Nephron (organoid): ENCODE measurements at regions not wholly inside any gene's neighbourhood (a gene's known extent, or its start where the extent isn't known, plus 50 kb on each side); places are given as distances from the start of the nearest gene placed in this dataset.

Experiments used
- H3K27ac Mint-ChIP-seq, 3 experiments: 2 replicates each; pipeline ENCODE4 v1.8.0; 2020; ENCODE audit warnings: mixed read lengths in 3 of 3, mild to moderate bottlenecking in 2 of 3, moderate library complexity in 1 of 3
- H3K27me3 Mint-ChIP-seq: 2 replicates; pipeline ENCODE4 v1.8.0; 2021; ENCODE audit warnings: low read depth, mild to moderate bottlenecking, moderate library complexity, mixed read lengths
- H3K36me3 Mint-ChIP-seq: 2 replicates; pipeline ENCODE4 v1.8.0; 2020; ENCODE audit warnings: low read depth, mixed read lengths
- H3K4me1 Mint-ChIP-seq: 2 replicates; pipeline ENCODE4 v1.8.0; 2020; ENCODE audit warnings: mixed read lengths
- H3K4me3 Mint-ChIP-seq, 3 experiments: 2 replicates each; pipeline ENCODE4 v1.8.0; 2020; ENCODE audit warnings: mild to moderate bottlenecking in 3 of 3, mixed read lengths in 3 of 3, moderate library complexity in 2 of 3
- H3K9me3 Mint-ChIP-seq: 2 replicates; pipeline ENCODE4 v1.8.0; 2020; ENCODE audit warnings: mixed read lengths
- TF ChIP-seq, protein P1 (sequence below), 3 experiments: fragments of 200-600 bp; sonication (generic); IDR thresholded peaks; one replicate each; pipeline ENCODE4 v1.5.0; 2021; ENCODE audit warnings: antibody characterized with exemption in 3 of 3; ENCODE audit not compliant: unreplicated experiment in 3 of 3

DNA sequence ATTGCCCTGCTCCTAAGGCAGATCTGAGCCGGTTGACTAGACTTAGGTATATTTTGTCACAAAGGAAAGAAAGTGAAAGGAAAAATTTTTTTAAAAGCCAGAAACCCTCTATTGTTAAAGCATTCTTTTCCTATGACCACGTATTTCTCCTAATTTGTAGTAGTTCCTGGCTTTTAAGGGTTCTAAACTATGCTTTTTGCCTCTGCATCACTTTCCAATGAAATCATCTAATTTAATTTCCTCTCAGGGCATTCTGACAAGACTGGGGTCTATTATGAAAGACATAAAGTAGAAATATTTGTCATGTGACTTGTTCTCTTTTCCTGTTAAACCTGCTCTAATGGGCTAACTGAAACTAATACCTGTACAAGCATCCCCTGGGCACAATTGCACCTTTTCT lies 233.0 kb upstream of the PRR20A start:
- H3K9me3 Mint-ChIP-seq: no peaks in the 10 kb centered on the region
- TF ChIP-seq, protein P1, sequence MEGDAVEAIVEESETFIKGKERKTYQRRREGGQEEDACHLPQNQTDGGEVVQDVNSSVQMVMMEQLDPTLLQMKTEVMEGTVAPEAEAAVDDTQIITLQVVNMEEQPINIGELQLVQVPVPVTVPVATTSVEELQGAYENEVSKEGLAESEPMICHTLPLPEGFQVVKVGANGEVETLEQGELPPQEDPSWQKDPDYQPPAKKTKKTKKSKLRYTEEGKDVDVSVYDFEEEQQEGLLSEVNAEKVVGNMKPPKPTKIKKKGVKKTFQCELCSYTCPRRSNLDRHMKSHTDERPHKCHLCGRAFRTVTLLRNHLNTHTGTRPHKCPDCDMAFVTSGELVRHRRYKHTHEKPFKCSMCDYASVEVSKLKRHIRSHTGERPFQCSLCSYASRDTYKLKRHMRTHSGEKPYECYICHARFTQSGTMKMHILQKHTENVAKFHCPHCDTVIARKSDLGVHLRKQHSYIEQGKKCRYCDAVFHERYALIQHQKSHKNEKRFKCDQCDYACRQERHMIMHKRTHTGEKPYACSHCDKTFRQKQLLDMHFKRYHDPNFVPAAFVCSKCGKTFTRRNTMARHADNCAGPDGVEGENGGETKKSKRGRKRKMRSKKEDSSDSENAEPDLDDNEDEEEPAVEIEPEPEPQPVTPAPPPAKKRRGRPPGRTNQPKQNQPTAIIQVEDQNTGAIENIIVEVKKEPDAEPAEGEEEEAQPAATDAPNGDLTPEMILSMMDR (IDR thresholded peaks at IDR 0.05; ENCODE audit: unreplicated experiment in 3 of 3): no peak
- peak overlapping the region in 2 of 3 experiments; percentile 3 for H3K27ac Mint-ChIP-seq
- no peaks in the 10 kb centered on the region for H3K36me3 Mint-ChIP-seq
- H3K27me3 Mint-ChIP-seq: no peaks in the 10 kb centered on the region
- H3K4me3 Mint-ChIP-seq: no peak overlapping the region
- H3K4me1 Mint-ChIP-seq: no peaks in the 10 kb centered on the region

DNA sequence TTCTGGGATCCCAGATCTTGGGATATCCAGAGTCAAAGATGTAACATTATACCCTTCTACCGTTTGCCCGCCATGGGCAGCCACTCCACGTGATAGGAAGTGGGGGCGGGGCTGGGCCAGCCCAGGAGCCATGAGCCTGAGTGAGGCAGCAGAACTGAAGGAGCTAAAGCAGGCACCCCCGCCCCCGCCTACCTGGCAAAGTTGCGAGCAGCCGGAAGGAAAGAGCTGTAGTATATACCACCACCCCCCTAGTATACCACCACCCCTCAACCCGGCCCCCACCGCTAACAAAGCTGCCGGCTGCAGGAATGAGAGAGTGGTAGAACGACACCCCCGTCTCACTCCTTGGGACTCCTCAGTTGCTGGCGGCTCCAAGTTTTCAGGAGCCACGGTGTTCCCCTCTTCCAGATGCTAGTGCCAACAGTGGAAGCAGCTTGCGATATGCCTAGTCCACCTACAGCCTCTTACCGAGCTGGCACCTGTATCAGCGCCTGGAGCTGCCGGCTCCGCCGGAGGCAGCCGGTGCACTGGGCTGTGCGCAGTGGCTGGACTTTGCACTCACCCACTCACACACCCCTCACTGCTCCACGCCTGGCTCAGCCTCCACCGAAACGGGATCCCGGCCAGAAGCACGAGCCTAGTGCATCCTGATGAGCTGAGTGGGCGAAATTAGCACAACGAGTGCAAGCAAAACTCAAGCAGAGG lies 230.7 kb upstream of the PRR20A start:
- Mint-ChIP-seq H3K9me3 (no peaks in the 10 kb centered on the region), H3K27me3 (no peaks in the 10 kb centered on the region), H3K27ac (no peak overlapping the region)

DNA sequence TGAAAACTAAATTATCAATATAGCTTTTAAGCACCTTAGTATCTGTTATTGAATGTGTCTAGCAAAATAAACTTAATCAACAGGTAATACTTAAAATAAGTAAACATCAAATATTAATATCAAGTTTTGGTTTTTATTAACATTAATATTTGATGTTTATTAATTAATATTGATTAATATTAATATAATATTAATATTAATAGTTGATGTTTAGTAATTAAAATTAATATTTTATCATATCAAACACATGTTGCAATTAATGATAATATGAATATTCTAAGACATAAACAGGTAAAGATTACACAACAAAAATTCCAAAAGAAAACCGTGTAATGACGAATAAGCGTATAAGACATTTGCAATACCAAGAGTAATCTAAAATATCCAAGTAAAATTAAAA lies 222.8 kb upstream of the PRR20A start:
- no peaks in the 10 kb centered on the region for H3K36me3 Mint-ChIP-seq
- H3K27ac Mint-ChIP-seq: no peak overlapping the region
- H3K27me3 Mint-ChIP-seq: no peaks in the 10 kb centered on the region
- no peak overlapping the region for H3K4me3 Mint-ChIP-seq
- no peaks in the 10 kb centered on the region for H3K9me3 Mint-ChIP-seq
- H3K4me1 Mint-ChIP-seq: no peaks in the 10 kb centered on the region
- TF ChIP-seq, protein P1 (IDR thresholded peaks at IDR 0.05; ENCODE audit: unreplicated experiment in 3 of 3): no peak

More for the DNA sequence above, 230.7 kb upstream of the PRR20A start:
- TF ChIP-seq, protein P1 (IDR thresholded peaks at IDR 0.05; ENCODE audit: unreplicated experiment in 3 of 3): no peak
- H3K36me3 Mint-ChIP-seq: no peaks in the 10 kb centered on the region
- no peaks in the 10 kb centered on the region for H3K4me1 Mint-ChIP-seq
- H3K4me3 Mint-ChIP-seq: no peak overlapping the region

DNA sequence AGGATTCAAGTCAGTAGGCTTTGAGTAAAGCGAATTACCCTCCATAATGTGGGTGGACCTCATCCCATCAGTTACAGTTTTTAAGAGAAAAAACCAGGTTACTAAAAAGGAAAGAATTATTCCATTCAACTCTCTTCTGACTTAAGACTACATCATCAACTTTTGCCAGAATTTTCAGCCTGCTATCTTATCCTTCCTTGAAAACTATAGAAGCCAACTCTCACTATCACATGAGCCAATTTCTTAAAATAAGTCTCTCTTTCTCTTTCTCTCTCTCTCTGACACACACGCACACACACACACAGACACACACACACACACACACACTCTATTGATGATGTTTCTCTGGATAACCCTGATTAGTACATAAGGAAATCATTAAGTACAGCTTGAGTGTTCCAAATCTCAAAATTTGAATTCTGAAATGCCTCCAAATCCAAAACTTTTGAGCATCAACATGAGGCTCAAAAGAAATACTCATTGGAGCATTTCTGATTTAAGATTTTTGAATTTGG lies 217.0 kb upstream of the PRR20A start:
- Mint-ChIP-seq H3K36me3 (no peaks in the 10 kb centered on the region), H3K4me1 (no peaks in the 10 kb centered on the region), H3K27ac (no peak overlapping the region), H3K9me3 (no peaks in the 10 kb centered on the region), H3K27me3 (no peaks in the 10 kb centered on the region), H3K4me3 (no peak overlapping the region)
- TF ChIP-seq, protein P1 (IDR thresholded peaks at IDR 0.05; ENCODE audit: unreplicated experiment in 3 of 3): no peak

DNA sequence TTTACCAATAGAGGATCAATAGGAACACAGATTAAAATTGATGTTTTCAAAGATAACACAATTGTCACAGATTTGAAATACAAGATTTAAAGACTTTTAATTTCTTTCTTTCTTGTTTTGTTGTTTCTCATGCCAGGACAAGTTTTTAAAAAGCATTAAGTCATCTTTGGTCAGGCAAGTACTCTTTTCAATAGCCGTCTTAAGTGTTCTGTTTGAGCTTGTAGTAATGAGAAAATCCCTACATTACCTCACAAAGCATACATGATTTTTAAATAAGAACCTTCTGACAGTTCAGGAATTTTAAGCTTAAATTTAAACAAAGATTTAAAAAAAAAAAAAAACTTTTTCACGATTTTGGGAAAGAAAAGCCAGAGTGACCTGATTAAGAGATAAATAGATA lies 216.3 kb upstream of the PRR20A start:
- H3K27me3 Mint-ChIP-seq: no peaks in the 10 kb centered on the region
- H3K9me3 Mint-ChIP-seq: no peaks in the 10 kb centered on the region
- no peak overlapping the region for H3K4me3 Mint-ChIP-seq
- H3K27ac Mint-ChIP-seq: no peak overlapping the region
- H3K4me1 Mint-ChIP-seq: no peaks in the 10 kb centered on the region
- TF ChIP-seq, protein P1 (IDR thresholded peaks at IDR 0.05; ENCODE audit: unreplicated experiment in 3 of 3): no peak
- H3K36me3 Mint-ChIP-seq: no peaks in the 10 kb centered on the region

DNA sequence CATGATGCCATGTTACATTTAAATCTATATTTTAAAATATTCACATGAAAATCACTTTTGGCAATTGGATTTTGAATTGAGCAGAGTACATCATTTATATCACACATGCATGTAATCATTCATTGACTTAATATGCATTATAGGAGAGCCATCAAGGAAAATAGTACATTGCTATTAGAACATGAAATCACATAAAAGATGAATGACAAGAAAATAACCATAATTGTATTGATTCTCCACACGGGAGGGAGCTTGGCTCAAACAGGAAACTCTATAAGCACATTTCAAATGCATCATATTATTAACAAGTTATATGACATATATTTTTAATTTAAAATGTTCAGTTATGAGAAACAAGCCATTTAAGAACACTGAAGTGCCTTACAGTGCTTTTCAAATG lies 208.6 kb upstream of the PRR20A start:
- Mint-ChIP-seq H3K4me1 (no peaks in the 10 kb centered on the region), H3K9me3 (no peaks in the 10 kb centered on the region), H3K36me3 (no peaks in the 10 kb centered on the region), H3K27ac (no peak overlapping the region), H3K27me3 (no peaks in the 10 kb centered on the region), H3K4me3 (no peak overlapping the region)
- TF ChIP-seq, protein P1 (IDR thresholded peaks at IDR 0.05; ENCODE audit: unreplicated experiment in 3 of 3): no peak
